ENCODE measurements at regions not wholly inside any gene's neighbourhood (a gene's known extent, or its start where the extent isn't known, plus 50 kb on each side); places are given as distances from the start of the nearest gene placed in this dataset.

GRCh38 chr11:64474680-64475079 lies 81.1 kb upstream of the SLC22A11 start:
- TF ChIP-seq CTCF (IDR thresholded peaks at IDR 0.05): no peak
- no peak for TF ChIP-seq POLR2A (IDR thresholded peaks at IDR 0.05)

Measured in esophagus squamous epithelium (tissue), 4 donors.